GM12872 (cell line): ENCODE measurements at regions not wholly inside any gene's neighbourhood (a gene's known extent, or its start where the extent isn't known, plus 50 kb on each side); places are given as distances from the start of the nearest gene placed in this dataset.

Experiments used
- CTCF ChIP-seq: IDR thresholded peaks from 3 replicates; pipeline ENCODE4 v1.5.1; 2011; ENCODE audit warnings: low read depth, mild to moderate bottlenecking, low read length, moderate library complexity; ENCODE audit not compliant: insufficient read depth

- TF ChIP-seq CTCF = no peak
These were observed 316.2 kb downstream of the ETAA1 start for GRCh38 chr2:67713376-67713775.

GRCh38 chr2:67716895-67717396 lies 319.8 kb downstream of the ETAA1 start:
- no peak for TF ChIP-seq CTCF

- TF ChIP-seq CTCF = no peak
These were observed 320.6 kb downstream of the ETAA1 start for GRCh38 chr2:67717692-67718091.

GRCh38 chr2:67719351-67719750 lies 322.2 kb downstream of the ETAA1 start:
- TF ChIP-seq CTCF = no peak

GRCh38 chr2:67721516-67721915 lies 324.4 kb downstream of the ETAA1 start:
- no peak for TF ChIP-seq CTCF

GRCh38 chr2:67724261-67724660 lies 327.1 kb downstream of the ETAA1 start:
- TF ChIP-seq CTCF = no peak

- no peak for TF ChIP-seq CTCF
These were observed 328.6 kb downstream of the ETAA1 start for GRCh38 chr2:67725731-67726130.

GRCh38 chr2:67726416-67726815 lies 329.3 kb downstream of the ETAA1 start:
- TF ChIP-seq CTCF = no peak
